ENCODE measurements at regions not wholly inside any gene's neighbourhood (a gene's known extent, or its start where the extent isn't known, plus 50 kb on each side); places are given as distances from the start of the nearest gene placed in this dataset.
"Not testable (repeated sequence)": the region's sequence is repeated elsewhere in the genome, so short reads cannot be mapped to it uniquely, and the experiment has no call there.

GRCh38 chr9:1903080-1903704 lies 112.0 kb upstream of the SMARCA2 start:
- TF ChIP-seq CTCF, POLR2A, POLR2AphosphoS5 (IDR thresholded peaks at IDR 0.05): not testable (repeated sequence)
